HCT116 (cell line): ENCODE measurements at regions not wholly inside any gene's neighbourhood (a gene's known extent, or its start where the extent isn't known, plus 50 kb on each side); places are given as distances from the start of the nearest gene placed in this dataset.

ENCODE experiments used
- ATAC-seq: fragments of 200-7000 bp; cut with Tn5 transposase; 2 replicates; pipeline ENCODE4 v1.9.1; 2020; ENCODE audit warnings: mild to moderate bottlenecking, moderate library complexity
- BruUV-seq: library from RNA; stranded (reverse); fragments of 400-500 nt; replicated peaks from 2 replicates; lab custom pipeline; 2021; lab: Mats Ljungman, UMichigan
- CTCF ChIA-PET: fragments of 300-600 bp; sonication (Branson Sonifier 250); formaldehyde crosslinking; loops from one replicate; lab custom pipeline; 2021; ENCODE audit warnings: antibody characterized with exemption; lab: Charles Lee
- POLR2A ChIA-PET: fragments of 300-600, 350-600 bp; sonication (Branson Sonifier 250); formaldehyde crosslinking; loops from one replicate; lab custom pipeline; 2021; ENCODE audit warnings: antibody characterized with exemption; lab: Charles Lee
- RAD21 ChIA-PET, 2 experiments: fragments of 300-600 bp; sonication (Branson Sonifier 250); formaldehyde crosslinking; loops; one replicate each; lab custom pipeline; 2023; ENCODE audit warnings: low total read pairs in 2 of 2; ENCODE audit not compliant: uncharacterized antibody in 2 of 2, unreplicated experiment in 2 of 2, low non-redundant PET in 1 of 2; lab: Charles Lee
- DNase-seq: peaks from one replicate; pipeline ENCODE4 v3.0.0-alpha.2; 2010; ENCODE audit warnings: low read depth, low spot score
- H2AFZ ChIP-seq: fragments of 200-600 bp; shearing (Covaris generic), sonication (generic); 2 replicates; pipeline ENCODE4 v1.6.1; 2017; ENCODE audit warnings: low read depth, mixed run types, mixed read lengths, antibody characterized with exemption, low read length; ENCODE audit not compliant: poor library complexity, severe bottlenecking
- H3K27ac ChIP-seq: 2 replicates; pipeline ENCODE4 v1.5.1; 2012; ENCODE audit warnings: low read depth, low read length
- H3K27me3 ChIP-seq: fragments of 200-600 bp; sonication (generic); 2 replicates; pipeline ENCODE4 v1.6.1; 2016; ENCODE audit warnings: mixed run types, low read length, mixed read lengths; ENCODE audit not compliant: insufficient read depth
- H3K36me3 ChIP-seq, 2 experiments: fragments of 200-500 bp in 1 of 2; fragments of 200-600 bp in 1 of 2; sonication (Bioruptor generic) in 1 of 2; sonication (generic) in 1 of 2; 2 replicates each; pipeline versions ENCODE4 v1.5.1 to v1.6.1; 2014 to 2016; ENCODE audit warnings: low read length in 2 of 2, inconsistent platforms in 1 of 2, mixed read lengths in 1 of 2, mixed run types in 1 of 2; ENCODE audit not compliant: insufficient read depth in 2 of 2, control insufficient read depth in 1 of 2
- H3K4me1 ChIP-seq, 2 experiments: fragments of 200-600 bp in 1 of 2; sonication (generic) in 1 of 2; 2 replicates each; pipeline versions ENCODE4 v1.5.1 to v1.6.1; 2012 to 2017; ENCODE audit warnings: low read length in 2 of 2, inconsistent platforms in 1 of 2, mild to moderate bottlenecking in 1 of 2, mixed read lengths in 1 of 2, mixed run types in 1 of 2, moderate library complexity in 1 of 2; ENCODE audit not compliant: insufficient read depth in 2 of 2, control insufficient read depth in 1 of 2
- H3K4me2 ChIP-seq: fragments of 200-600 bp; sonication (generic); 2 replicates; pipeline ENCODE4 v1.6.1; 2017; ENCODE audit warnings: mixed run types, low read length, mixed read lengths
- H3K4me3 ChIP-seq, 2 experiments: fragments of 200-600 bp in 1 of 2; sonication (generic) in 1 of 2; replicated peaks in 1 of 2; 2 replicates each; pipeline ENCODE4 v1.5.1; 2011 to 2016; ENCODE audit warnings: low read length in 2 of 2, control low read depth in 1 of 2, low read depth in 1 of 2, mild to moderate bottlenecking in 1 of 2, mixed read lengths in 1 of 2, mixed run types in 1 of 2
- H3K79me2 ChIP-seq: fragments of 200-600 bp; sonication (generic); 2 replicates; pipeline ENCODE4 v1.6.1; 2017; ENCODE audit warnings: mild to moderate bottlenecking, mixed run types, low read length, moderate library complexity, mixed read lengths; ENCODE audit not compliant: insufficient read depth
- H3K9ac ChIP-seq: fragments of 200-600 bp; sonication (generic); 2 replicates; pipeline ENCODE4 v1.6.1; 2016; ENCODE audit warnings: low read length, mixed read lengths
- H3K9me2 ChIP-seq: fragments of 200-600 bp; sonication (generic), shearing (Covaris generic); 2 replicates; pipeline ENCODE4 v1.6.1; 2017; ENCODE audit warnings: mixed run types, mild to moderate bottlenecking, moderate library complexity; ENCODE audit not compliant: insufficient read depth
- H3K9me3 ChIP-seq, 2 experiments: fragments of 200-500 bp in 1 of 2; fragments of 200-600 bp in 1 of 2; sonication (Bioruptor generic) in 1 of 2; sonication (generic) in 1 of 2; 2 replicates each; pipeline ENCODE4 v1.6.1; 2014 to 2017; ENCODE audit warnings: low read length in 2 of 2, mixed read lengths in 2 of 2, inconsistent platforms in 1 of 2, low read depth in 1 of 2, mild to moderate bottlenecking in 1 of 2, mixed run types in 1 of 2, moderate library complexity in 1 of 2; ENCODE audit not compliant: control insufficient read depth in 1 of 2, insufficient read depth in 1 of 2
- H4K20me1 ChIP-seq: fragments of 200-600 bp; sonication (generic), shearing (Covaris generic); 2 replicates; pipeline ENCODE4 v1.6.1; 2017; ENCODE audit warnings: mixed run types, mild to moderate bottlenecking, moderate library complexity; ENCODE audit not compliant: insufficient read depth
- CEBPB ChIP-seq: IDR thresholded peaks from 2 replicates; pipeline ENCODE4 v1.6.1; 2012; ENCODE audit warnings: low read depth
- EGR1 ChIP-seq: IDR thresholded peaks from 2 replicates; pipeline ENCODE4 v1.6.1; 2012; ENCODE audit warnings: low read depth
- ELF1 ChIP-seq: IDR thresholded peaks from 2 replicates; pipeline ENCODE4 v1.6.1; 2012; ENCODE audit warnings: low read depth, borderline replicate concordance
- EZH2 ChIP-seq: fragments of 200-600 bp; sonication (generic); IDR thresholded peaks from 2 replicates; pipeline ENCODE4 v1.6.1; 2017; ENCODE audit warnings: antibody characterized with exemption, mixed run types
- EZH2phosphoT487 ChIP-seq: fragments of 200-600 bp; IDR thresholded peaks from 2 replicates; pipeline ENCODE4 v1.6.1; 2018; ENCODE audit warnings: antibody characterized with exemption, borderline replicate concordance
- FOSL1 ChIP-seq: IDR thresholded peaks from 2 replicates; pipeline ENCODE4 v1.6.1; 2012; ENCODE audit warnings: low read depth
- JUND ChIP-seq: IDR thresholded peaks from 2 replicates; pipeline ENCODE4 v1.6.1; 2012
- POLR2A ChIP-seq: IDR thresholded peaks from 2 replicates; pipeline ENCODE4 v1.7.0; 2011; ENCODE audit warnings: borderline replicate concordance; ENCODE audit not compliant: insufficient read depth, insufficient read length; ENCODE audit errors: extremely low read depth
- POLR2AphosphoS5 ChIP-seq: IDR thresholded peaks from 2 replicates; pipeline ENCODE4 v1.6.1; 2011; ENCODE audit warnings: mild to moderate bottlenecking, low read depth, low read length, moderate library complexity
- RAD21 ChIP-seq: IDR thresholded peaks from 2 replicates; pipeline ENCODE4 v1.6.1; 2012; ENCODE audit warnings: low read depth, mild to moderate bottlenecking
- REST ChIP-seq: IDR thresholded peaks from 2 replicates; pipeline ENCODE4 v1.6.1; 2012; ENCODE audit warnings: low read depth
- SIN3A ChIP-seq: IDR thresholded peaks from 2 replicates; pipeline ENCODE4 v1.6.1; 2012; ENCODE audit warnings: low read depth
- SRF ChIP-seq: IDR thresholded peaks from 2 replicates; pipeline ENCODE4 v1.6.1; 2012; ENCODE audit warnings: low read depth
- TCF7L2 ChIP-seq: IDR thresholded peaks from 2 replicates; pipeline ENCODE4 v1.7.0; 2011; ENCODE audit warnings: borderline replicate concordance, inconsistent platforms; ENCODE audit not compliant: insufficient read depth, insufficient read length; ENCODE audit errors: extremely low read depth
- YY1 ChIP-seq: IDR thresholded peaks from 2 replicates; pipeline ENCODE4 v1.6.1; 2011; ENCODE audit warnings: low read length, low read depth, moderate library complexity, mild to moderate bottlenecking; ENCODE audit not compliant: insufficient replicate concordance; ENCODE audit errors: extremely low read depth
- ZBTB33 ChIP-seq: IDR thresholded peaks from 2 replicates; pipeline ENCODE4 v1.6.1; 2011; ENCODE audit warnings: mild to moderate bottlenecking, low read length, moderate library complexity; ENCODE audit not compliant: insufficient replicate concordance; ENCODE audit errors: extremely low read depth
- ZFX ChIP-seq: fragments of 450-650 bp; IDR thresholded peaks from 2 replicates; pipeline ENCODE4 v1.6.1; 2017
- intact Hi-C: fragments of 100-400 bp; cut with micrococcal nuclease; formaldehyde crosslinking; loops from 2 replicates; pipeline ENCODE4 v1.10.0; 2022
- TF ChIP-seq, protein P1 (sequence below): IDR thresholded peaks from 2 replicates; pipeline ENCODE4 v1.6.1; 2012
- TF ChIP-seq, protein P2 (sequence below): IDR thresholded peaks from 2 replicates; pipeline ENCODE4 v1.6.1; 2012

- intact Hi-C loops, result no loop called here
- no TSS peak for BruUV-seq
- Histone ChIP-seq H3K4me3 (no peak overlapping the region), H3K4me1 (no peaks in the 10 kb centered on the region), H2AFZ (no peak overlapping the region)
- DNase-seq, result no peak
- CTCF ChIA-PET, result no interaction called here
- RAD21 ChIA-PET, result no interaction called here
- TF ChIP-seq ZBTB33, result no peak
- no peak for TF ChIP-seq SIN3A
- no peak for TF ChIP-seq CEBPB
- no peak for TF ChIP-seq YY1
- no peak for TF ChIP-seq POLR2AphosphoS5
- no peak for TF ChIP-seq ELF1
- no peak for TF ChIP-seq RAD21
- TF ChIP-seq POLR2A, result no peak
- TF ChIP-seq, protein P1, sequence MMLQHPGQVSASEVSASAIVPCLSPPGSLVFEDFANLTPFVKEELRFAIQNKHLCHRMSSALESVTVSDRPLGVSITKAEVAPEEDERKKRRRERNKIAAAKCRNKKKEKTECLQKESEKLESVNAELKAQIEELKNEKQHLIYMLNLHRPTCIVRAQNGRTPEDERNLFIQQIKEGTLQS, result no peak
- no peak for TF ChIP-seq EGR1
- TF ChIP-seq JUND, result no peak
- TF ChIP-seq, protein P2, sequence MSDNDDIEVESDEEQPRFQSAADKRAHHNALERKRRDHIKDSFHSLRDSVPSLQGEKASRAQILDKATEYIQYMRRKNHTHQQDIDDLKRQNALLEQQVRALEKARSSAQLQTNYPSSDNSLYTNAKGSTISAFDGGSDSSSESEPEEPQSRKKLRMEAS, result no peak
- TF ChIP-seq ZFX, result no peak
- TF ChIP-seq EZH2, result no peak
- TF ChIP-seq FOSL1, result no peak
- no peak for TF ChIP-seq REST
- no peak for TF ChIP-seq EZH2phosphoT487
- TF ChIP-seq TCF7L2, result no peak
- TF ChIP-seq SRF, result no peak
- TF ChIP-seq, all 23 proteins: peak for 0
- no peak for ATAC-seq
- Histone ChIP-seq H3K9me3 (no peaks in the 10 kb centered on the region), H3K4me2 (no peak overlapping the region), H4K20me1 (no peaks in the 10 kb centered on the region), H3K27me3 (no peaks in the 10 kb centered on the region), H3K9ac (no peak overlapping the region), H3K79me2 (no peaks in the 10 kb centered on the region), H3K27ac (no peak overlapping the region), H3K9me2 (no peaks in the 10 kb centered on the region), H3K36me3 (no peaks in the 10 kb centered on the region)
- POLR2A ChIA-PET, result no interaction called here
Observed at GRCh38 chr5:65068410-65068809, 299.7 kb downstream of the CWC27 start.
